H1 (cell line): ENCODE measurements at regions not wholly inside any gene's neighbourhood (a gene's known extent, or its start where the extent isn't known, plus 50 kb on each side); places are given as distances from the start of the nearest gene placed in this dataset.

Experiments used
- CTCF ChIP-seq, 3 experiments: IDR thresholded peaks; 1 replicate in 2 of 3; 2 replicates in 1 of 3; pipeline versions ENCODE4 v1.5.1 to v1.6.1; 2011; ENCODE audit warnings: low read length in 3 of 3, mild to moderate bottlenecking in 3 of 3, inconsistent platforms in 2 of 3, low read depth in 1 of 3, moderate library complexity in 1 of 3; ENCODE audit not compliant: insufficient read depth in 1 of 3; ENCODE audit errors: control extremely low read depth in 1 of 3
- EZH2 ChIP-seq: fragments of 200-600 bp; sonication (generic); IDR thresholded peaks from 2 replicates; pipeline ENCODE4 v1.7.1; 2012; ENCODE audit warnings: low read depth, mild to moderate bottlenecking, moderate library complexity, low read length, inconsistent platforms; ENCODE audit not compliant: severe bottlenecking
- POLR2A ChIP-seq, 2 experiments: IDR thresholded peaks; 1 replicate in 1 of 2; 2 replicates in 1 of 2; pipeline ENCODE4 v1.6.1; 2011; ENCODE audit warnings: low read depth in 2 of 2, low read length in 2 of 2, mild to moderate bottlenecking in 2 of 2; ENCODE audit errors: control extremely low read depth in 1 of 2
- RFX5 ChIP-seq: IDR thresholded peaks from 2 replicates; pipeline ENCODE4 v1.6.1; 2011; ENCODE audit warnings: low read depth, low read length, improper control_type of control experiment, borderline replicate concordance

- TF ChIP-seq POLR2A (IDR thresholded peaks at IDR 0.05; ENCODE audit: control extremely low read depth in 1 of 2, low read depth in 2 of 2, low read length in 2 of 2) = no peak
- no peak for TF ChIP-seq RFX5
- TF ChIP-seq EZH2 = no peak
- no peak for TF ChIP-seq CTCF (IDR thresholded peaks at IDR 0.05; ENCODE audit: control extremely low read depth in 1 of 3, insufficient read depth in 1 of 3, low read depth in 1 of 3, low read length in 3 of 3)
These were observed 63.1 kb upstream of the ARID2 start for GRCh38 chr12:45666396-45666795.
